ENCODE measurements at regions not wholly inside any gene's neighbourhood (a gene's known extent, or its start where the extent isn't known, plus 50 kb on each side); places are given as distances from the start of the nearest gene placed in this dataset.

DNA sequence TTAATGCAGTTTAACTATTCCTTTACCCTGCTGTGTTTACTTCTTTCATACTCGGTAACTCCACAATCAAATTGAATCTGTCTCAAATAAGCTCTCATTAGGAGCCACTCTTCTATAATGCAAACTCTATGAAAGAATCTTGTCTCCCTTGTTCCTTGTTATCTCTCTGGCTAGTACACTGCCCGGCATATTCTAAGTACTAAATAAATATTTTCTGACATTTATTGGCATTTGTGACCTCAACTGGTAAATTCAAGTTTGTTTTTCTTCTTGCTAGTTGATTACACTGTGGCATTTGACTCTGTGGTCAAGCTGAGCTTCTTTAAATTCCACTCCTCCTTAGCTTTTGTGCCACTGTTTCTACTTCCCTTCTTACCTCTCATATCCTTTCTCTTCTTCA is 237.6 kb upstream of the KHDRBS2 start:
- in situ Hi-C loops (cut with HindIII; ENCODE audit: low pct_unique_long_range_greater_than_20kb, low sequenced_read_pairs): no loop called here

DNA sequence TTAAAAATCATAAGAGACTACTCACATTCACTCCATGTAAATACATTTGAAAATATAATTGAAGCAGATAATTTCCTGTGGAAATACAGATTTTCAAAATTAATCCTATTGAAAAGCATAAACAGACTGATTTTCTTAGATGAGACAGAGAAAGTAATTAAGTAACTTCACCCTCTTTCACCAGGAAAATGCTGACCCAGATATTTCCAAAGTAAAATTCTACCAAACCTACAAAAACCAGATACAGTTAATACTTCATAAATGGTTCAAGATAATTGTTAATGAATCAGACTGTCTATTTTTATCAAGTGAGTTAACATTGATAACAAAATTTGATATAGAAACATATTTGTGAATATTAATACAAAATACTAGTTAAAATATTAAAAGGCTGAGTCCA is 233.5 kb upstream of the KHDRBS2 start:
- no peak for DNase-seq (ENCODE audit: low read depth)
- in situ Hi-C loops (cut with HindIII; ENCODE audit: low pct_unique_long_range_greater_than_20kb, low sequenced_read_pairs): no loop called here

More for the DNA sequence above, 237.6 kb upstream of the KHDRBS2 start:
- no peak for DNase-seq (ENCODE audit: low read depth)

DNA sequence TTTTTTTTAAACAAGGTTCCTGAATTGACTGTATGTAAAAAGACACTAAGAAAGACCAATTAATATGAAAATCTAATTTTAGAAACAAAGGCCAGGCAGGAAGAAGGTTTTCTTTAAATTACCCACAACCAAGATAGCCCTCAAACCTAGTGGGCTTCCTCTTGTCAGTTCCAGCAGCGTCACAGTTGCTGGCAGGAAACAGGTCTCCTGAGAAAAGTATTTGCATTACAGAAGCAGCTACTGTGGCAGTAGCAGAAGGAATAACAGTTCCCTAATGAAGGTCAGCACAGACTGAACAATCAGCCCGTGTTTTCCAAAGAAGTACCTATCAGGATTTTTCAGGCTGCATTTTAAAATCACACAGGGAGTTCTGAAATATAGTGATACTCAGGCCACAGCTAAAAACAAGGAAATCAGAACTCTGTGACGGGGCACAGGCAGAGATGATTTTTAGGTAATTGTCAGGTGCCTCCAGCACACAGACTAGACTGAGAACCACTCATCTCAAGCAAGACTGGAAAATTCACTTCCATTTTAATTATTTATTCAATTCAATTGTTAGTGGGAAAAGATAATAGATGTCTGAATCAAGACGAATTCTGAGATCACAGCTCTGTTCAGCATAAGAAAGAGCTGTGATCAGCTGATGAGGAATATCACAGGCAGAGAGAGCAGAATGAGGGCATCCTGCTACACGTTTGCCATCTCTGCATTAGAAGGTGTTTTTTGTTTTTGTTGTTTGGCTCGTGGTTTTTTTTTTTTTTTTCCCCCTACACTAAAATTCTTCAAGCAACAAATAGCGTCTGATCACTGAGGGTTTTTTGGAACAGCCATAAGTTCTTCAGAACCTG is 230.5 kb upstream of the KHDRBS2 start:
- in situ Hi-C loops (cut with HindIII; ENCODE audit: low pct_unique_long_range_greater_than_20kb, low sequenced_read_pairs): no loop called here
- DNase-seq (ENCODE audit: low read depth): no peak

- DNase-seq (ENCODE audit: low read depth): no peak
These were observed 206.3 kb upstream of the KHDRBS2 start for GRCh38 chr6:62492192-62492822.

DNA sequence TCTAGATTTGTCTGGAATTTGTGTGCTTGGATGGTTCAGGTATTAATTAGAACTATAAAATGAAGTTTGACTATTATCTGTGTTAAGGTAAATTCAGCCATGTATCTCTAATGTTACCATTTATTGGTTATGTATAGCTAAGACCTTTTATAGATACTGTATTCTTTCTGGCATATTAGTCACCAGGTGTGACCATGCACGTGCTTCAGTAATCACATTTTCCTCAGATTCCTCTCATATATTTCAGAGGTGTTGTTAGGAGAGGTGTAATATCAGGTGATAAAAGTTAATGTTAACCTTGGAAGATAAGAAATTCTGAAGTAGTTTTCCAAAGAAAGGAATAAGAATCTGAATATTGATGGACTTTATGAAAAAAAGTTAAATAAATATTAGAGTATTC is 194.5 kb upstream of the KHDRBS2 start:
- in situ Hi-C loops (cut with HindIII; ENCODE audit: low pct_unique_long_range_greater_than_20kb, low sequenced_read_pairs): no loop called here
- no peak for DNase-seq (ENCODE audit: low read depth)

More at GRCh38 chr6:62492192-62492822, 206.3 kb upstream of the KHDRBS2 start:
- in situ Hi-C loops (cut with HindIII; ENCODE audit: low pct_unique_long_range_greater_than_20kb, low sequenced_read_pairs): no loop called here

- DNase-seq (ENCODE audit: low read depth): no peak
- in situ Hi-C loops (cut with HindIII; ENCODE audit: low pct_unique_long_range_greater_than_20kb, low sequenced_read_pairs): no loop called here
These were observed 193.7 kb upstream of the KHDRBS2 start for GRCh38 chr6:62479697-62480220.

GRCh38 chr6:62474793-62475192 is 188.8 kb upstream of the KHDRBS2 start:
- DNase-seq (ENCODE audit: low read depth): no peak
- in situ Hi-C loops (cut with HindIII; ENCODE audit: low pct_unique_long_range_greater_than_20kb, low sequenced_read_pairs): no loop called here

GRCh38 chr6:62466607-62467006 is 180.6 kb upstream of the KHDRBS2 start:
- in situ Hi-C loops (cut with HindIII; ENCODE audit: low pct_unique_long_range_greater_than_20kb, low sequenced_read_pairs): no loop called here
- no peak for DNase-seq (ENCODE audit: low read depth)

- in situ Hi-C loops (cut with HindIII; ENCODE audit: low pct_unique_long_range_greater_than_20kb, low sequenced_read_pairs): no loop called here
- no peak for DNase-seq (ENCODE audit: low read depth)
These were observed 179.2 kb upstream of the KHDRBS2 start for GRCh38 chr6:62465206-62465605.

- in situ Hi-C loops (cut with HindIII; ENCODE audit: low pct_unique_long_range_greater_than_20kb, low sequenced_read_pairs): no loop called here
- no peak for DNase-seq (ENCODE audit: low read depth)
These were observed 166.6 kb upstream of the KHDRBS2 start for GRCh38 chr6:62452586-62452985.

DNA sequence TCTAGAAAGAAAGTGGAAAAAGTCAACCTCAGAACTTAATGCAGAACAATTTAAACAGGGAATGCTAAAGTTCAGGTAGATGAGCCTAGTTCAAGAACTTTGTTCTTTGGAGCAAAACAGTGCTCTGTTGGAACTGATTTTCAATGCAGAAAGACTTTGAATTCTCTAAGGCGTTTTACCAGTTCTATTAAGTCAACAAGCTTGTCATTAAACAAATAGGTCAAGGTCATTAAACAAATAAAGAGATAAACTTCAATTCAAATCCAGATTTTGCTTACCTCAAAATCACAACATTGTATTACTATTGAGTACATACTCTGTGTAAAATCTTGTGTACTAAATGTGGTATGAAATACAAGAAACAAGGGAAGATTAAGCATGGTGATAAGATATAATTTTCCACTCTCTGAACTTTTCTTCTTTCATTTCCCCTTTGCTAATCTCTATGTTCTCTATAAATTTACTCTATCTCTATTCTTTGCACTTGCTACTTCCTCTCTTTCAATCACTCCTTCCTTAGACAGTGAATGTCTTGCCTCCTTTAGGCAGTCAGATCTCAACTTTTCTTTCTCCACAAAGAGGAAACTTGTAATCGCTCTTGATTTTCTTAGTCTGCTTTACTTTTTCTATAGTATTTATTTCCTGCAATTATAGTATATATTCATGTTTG is 160.8 kb upstream of the KHDRBS2 start:
- DNase-seq (ENCODE audit: low read depth): no peak
- in situ Hi-C loops (cut with HindIII; ENCODE audit: low pct_unique_long_range_greater_than_20kb, low sequenced_read_pairs): no loop called here

DNA sequence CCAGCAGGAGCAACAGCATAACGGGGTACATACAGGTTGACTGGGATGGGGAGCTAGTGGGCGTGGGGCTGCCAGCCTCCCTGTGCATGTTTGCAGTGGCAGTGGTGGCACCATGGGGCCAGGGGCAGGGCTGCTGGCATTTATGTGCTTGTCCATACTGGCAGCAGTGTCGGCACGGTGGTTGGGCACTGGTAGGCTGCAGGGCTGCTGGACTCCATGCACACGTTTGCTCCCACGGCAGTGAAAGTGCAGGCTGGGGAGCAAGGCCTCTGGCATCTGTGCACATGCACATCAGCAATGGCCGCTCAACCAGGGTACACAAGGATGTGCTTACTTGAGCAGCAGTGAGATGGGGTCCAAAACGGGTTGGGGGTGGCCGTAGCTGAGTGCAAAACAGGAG is 159.5 kb upstream of the KHDRBS2 start:
- in situ Hi-C loops (cut with HindIII; ENCODE audit: low pct_unique_long_range_greater_than_20kb, low sequenced_read_pairs): no loop called here

GRCh38 chr6:62441182-62441581 is 155.2 kb upstream of the KHDRBS2 start:
- in situ Hi-C loops (cut with HindIII; ENCODE audit: low pct_unique_long_range_greater_than_20kb, low sequenced_read_pairs): no loop called here
- DNase-seq (ENCODE audit: low read depth): no peak

More for the DNA sequence above, 159.5 kb upstream of the KHDRBS2 start:
- DNase-seq (ENCODE audit: low read depth): no peak

GRCh38 chr6:62429781-62430180 is 143.8 kb upstream of the KHDRBS2 start:
- in situ Hi-C loops (cut with HindIII; ENCODE audit: low pct_unique_long_range_greater_than_20kb, low sequenced_read_pairs): no loop called here
- DNase-seq (ENCODE audit: low read depth): no peak

GRCh38 chr6:62400521-62401259 is 114.7 kb upstream of the KHDRBS2 start:
- in situ Hi-C loops (cut with HindIII; ENCODE audit: low pct_unique_long_range_greater_than_20kb, low sequenced_read_pairs): no loop called here
- DNase-seq (ENCODE audit: low read depth): no peak

- DNase-seq (ENCODE audit: low read depth): no peak
- in situ Hi-C loops (cut with HindIII; ENCODE audit: low pct_unique_long_range_greater_than_20kb, low sequenced_read_pairs): no loop called here
These were observed 107.6 kb upstream of the KHDRBS2 start for GRCh38 chr6:62393608-62394007.

DNA sequence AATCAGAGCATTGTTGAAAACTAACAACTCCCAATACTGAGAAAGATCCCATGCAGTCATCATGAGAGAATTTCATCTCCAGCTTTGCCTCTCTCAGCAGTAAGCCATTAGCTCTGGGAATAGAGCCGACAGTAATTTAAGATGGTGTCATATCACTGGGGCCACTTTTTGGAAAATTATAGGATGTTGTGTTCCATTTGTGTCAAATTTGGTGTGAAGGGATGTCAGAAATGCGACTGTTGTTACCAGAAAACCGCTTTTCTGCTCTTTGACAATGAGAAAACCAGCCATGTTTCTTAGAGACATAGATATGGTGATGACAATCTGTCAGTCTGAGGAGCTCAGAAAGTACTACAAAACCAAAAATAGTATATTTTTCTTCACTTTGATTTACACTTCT is 106.3 kb upstream of the KHDRBS2 start:
- in situ Hi-C loops (cut with HindIII; ENCODE audit: low pct_unique_long_range_greater_than_20kb, low sequenced_read_pairs): no loop called here
- no peak for DNase-seq (ENCODE audit: low read depth)

DNA sequence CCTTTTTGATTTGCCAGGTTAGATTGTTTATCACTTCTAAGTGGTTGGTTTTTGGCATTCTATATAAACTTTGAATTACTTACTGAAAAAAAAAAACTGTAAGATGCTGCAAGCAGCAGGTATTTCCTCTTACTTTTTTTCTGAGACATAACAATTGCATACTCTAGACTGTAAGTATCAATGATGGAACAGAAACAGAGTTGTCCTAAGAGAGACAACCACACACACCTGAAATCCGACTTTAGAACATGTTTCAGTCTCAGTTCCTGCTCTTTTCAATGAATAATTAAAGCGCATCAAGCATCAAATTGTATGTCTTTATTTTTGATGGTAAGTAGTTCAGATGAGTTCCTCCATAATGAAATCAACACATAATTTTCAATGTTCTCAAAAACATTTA is 105.3 kb upstream of the KHDRBS2 start:
- DNase-seq (ENCODE audit: low read depth): no peak
- in situ Hi-C loops (cut with HindIII; ENCODE audit: low pct_unique_long_range_greater_than_20kb, low sequenced_read_pairs): no loop called here

Data from Caki2 (cell line).